NCI-H69 (cell line): ENCODE measurements at regions not wholly inside any gene's neighbourhood (a gene's known extent, or its start where the extent isn't known, plus 50 kb on each side); places are given as distances from the start of the nearest gene placed in this dataset.
"Not testable (repeated sequence)": the region's sequence is repeated elsewhere in the genome, so short reads cannot be mapped to it uniquely, and the experiment has no call there.

Source experiments
- DNase-seq: peaks from one replicate; lab custom pipeline; 2025; lab: John Stamatoyannopoulos, UW

DNA sequence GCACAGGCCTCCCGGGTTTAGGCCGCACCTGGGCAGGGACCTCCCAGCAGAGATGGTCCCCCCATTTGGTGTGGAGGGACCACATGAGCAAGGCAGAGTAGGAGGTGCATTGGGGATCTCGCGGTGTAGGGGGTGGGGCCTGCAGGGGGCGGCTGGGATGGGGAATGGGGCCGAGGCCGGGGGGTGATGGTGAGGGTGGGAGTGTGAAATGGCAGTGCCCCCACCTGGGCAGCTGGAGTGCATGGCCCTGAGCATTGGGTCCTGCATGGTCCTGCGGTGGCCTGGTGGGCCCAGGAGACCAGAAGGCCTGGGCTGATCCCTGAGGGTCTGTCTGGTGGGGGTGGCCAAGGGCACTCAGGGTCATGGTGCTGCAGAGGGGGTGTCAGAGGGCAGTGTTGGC is 111.8 kb downstream of the KIF26A start:
- no peak for DNase-seq

DNA sequence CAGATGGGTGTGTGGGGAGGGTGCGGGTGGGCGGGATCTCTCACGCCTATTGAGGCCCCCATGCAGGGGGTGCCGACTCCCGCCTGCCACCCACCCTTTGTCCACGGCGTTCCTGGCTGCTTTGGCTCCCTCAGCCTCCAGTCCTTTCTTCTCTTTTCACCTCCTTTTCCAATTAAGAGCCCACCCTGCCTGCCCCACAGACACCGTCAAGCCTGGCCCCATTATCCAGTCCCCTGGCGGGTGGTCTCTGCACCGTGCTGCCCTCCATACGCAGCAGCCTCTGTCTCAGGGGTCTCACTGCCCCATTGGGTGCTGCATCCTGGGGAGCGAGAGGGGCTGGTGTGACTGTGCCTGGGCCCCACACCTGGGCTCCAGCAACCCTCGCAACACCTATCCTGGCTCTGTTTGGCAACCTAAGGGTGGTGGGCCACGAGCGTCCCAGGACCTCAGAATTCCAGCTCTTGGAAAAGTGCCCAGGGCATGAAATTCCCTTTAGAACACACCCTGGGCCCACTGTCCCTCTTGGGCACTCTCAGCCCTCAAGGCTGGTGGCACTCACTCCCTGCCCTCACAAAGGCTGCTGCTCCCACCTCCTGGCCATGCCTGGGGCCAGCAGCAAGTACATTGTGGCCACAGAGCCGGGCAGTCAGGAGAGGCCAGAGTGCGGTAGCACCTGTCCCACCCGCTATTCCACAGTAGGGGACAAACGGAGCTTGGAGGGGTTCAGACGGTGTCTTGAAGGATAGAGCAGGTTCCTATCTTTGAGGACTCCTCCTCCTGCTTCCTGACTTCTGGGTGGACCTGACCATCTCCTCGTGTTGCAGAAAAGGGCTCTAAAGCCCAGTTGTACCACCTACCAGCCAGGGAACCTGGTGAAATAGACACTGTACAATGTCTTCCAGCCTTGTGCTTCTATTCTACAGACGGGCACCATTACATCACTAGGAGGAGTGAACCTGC is 114.1 kb downstream of the KIF26A start:
- DNase-seq: no peak

DNA sequence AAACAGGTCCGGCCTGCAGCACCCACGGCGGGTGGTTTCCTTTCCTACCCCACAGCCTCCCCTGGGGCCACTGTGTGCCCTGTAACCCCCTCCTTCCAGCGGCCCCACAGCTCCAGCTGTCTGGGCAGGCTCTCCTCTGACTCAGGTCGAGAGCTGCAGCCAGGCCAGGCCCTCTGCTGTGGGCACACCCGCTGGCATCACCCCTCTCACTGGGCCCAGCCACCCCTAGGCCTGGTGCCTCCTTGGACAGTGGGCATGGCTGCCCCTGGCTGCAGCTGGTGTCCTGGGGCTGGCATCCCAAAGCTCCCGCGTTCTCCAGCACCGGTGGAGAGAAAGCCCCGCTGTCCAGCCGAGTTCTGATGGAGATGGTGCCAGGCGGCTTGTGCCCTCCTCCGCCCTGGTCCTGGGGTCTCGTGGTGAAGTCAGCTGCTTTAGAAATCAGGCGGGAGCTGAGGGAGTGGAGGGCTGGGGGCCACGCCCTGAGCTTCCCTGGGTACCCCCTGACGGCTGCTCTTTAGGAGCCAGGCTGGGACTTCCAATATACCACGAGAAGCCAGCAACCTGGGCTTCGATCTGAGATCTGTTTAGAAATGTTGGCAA is 114.9 kb downstream of the KIF26A start:
- no peak for DNase-seq

DNA sequence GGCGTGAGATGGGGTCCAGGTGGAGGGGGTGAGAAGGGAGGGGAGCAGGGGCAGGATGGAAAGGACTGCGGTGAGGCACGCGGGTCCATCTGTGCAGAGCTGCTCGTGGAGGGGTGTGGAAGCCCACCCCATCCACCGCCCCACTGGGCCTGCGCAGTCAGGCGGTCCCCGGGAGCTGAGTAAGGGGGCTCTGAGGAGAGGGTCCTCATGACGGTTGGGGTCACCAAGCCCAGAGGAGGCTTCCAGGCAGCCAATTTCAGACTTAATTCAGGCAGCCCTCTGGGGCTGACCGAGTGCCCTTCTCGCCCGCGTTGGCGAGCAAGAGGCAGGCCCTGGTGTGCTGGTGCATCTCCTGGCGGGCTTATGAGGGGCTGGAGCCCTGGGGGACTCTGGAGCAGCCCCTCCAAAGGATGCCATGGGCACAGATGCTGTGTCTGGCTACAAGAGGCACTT is 115.5 kb downstream of the KIF26A start:
- DNase-seq: no peak

DNA sequence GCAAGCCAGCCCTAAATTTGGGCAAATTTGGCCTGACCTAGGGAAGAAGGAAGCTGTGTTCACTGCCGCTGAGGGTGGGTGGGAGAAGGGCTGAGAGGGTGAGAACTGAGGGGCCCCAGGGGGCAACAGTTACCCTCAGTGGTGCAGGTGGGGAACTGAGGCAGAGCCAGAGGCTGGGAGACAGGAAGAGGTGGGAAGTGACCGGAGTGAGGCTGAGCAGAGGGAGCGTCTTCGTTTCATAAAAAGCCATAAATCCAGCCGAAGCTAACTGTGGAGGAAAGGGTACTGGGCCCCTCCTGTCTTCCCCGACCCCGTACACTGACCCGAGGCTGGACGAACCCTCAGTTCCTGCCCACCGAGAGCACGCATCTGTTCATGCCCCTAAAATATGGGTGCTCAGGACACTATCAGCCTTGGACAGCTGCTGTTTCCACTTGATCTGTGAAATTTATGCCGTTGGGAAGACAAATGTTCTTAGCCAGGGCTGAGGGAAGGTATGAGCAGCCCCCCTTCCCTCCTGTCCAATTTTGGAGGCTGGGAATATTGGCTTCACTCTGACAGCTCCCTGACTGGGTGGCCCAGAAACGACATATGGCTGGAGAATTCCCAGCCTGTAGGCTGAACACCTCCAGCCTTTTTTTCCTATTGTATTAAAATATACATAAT is 116.5 kb downstream of the KIF26A start:
- no peak for DNase-seq

DNA sequence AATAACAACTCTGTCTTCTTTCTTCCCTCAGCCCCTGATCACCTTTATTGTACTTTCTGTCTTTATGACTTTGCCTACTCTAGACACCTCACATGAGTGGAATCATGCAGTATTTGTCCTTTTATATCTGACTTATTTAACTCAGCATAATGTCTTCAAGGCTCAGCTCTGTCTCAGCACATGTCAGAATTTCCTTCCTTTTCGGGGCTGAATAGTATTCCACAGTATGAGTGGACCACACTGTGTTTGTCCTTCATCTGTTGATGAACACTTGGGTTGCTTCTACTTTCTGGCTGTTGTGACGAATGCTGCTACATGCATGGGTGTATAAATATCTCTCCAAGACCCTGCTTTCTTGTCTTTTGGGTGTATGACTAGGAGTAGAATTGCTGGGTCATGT is 117.6 kb downstream of the KIF26A start:
- DNase-seq: no peak

DNA sequence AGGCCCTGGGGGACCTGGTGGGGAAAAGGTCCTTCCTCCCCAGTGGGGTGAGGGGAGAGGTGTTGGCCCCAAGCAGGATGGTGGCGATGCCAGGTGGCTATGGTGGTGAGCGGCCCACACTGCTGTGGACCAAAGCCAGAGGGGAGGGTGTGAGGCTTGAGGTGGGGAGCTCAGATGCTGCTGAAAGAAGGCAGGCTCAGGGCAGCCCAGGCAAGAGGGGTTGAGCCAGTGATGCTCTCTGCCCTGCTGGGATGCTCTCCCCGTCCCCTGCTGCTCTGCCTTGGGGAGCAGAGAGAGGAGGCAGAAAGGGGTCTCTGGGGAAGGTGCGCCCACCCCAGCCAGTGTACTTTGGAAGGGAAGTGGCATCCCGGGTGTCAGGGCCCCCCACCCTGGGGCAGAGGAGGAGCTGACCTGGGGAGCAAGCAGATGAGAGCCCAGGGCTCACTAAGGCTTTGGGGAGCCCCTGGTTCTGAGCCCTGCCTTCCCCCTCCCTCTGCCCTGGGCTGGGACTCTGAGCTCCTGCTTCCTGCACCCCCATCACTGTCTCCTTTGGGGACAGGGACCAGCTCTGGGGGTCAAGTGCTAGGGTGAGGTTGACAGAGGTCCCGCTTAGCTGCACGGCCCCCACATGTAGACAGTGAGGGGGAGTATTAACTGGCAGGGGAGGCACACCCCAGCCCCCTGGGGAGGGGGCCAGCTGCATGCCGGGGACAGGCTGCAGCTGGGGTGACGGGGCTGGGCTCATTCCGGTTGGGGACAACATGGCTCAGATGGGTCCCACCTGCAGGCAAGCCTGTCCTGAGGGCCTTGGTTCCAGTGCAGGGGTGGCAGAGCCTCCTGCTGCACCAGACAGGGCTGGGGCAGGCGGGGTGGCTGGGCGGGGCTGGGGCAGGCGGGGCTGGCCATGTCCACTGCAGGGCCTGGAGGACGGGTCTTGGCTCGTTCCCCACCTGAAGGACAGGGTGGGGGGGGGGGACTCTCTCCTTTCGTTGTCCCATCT is 124.4 kb downstream of the KIF26A start:
- no peak for DNase-seq

DNA sequence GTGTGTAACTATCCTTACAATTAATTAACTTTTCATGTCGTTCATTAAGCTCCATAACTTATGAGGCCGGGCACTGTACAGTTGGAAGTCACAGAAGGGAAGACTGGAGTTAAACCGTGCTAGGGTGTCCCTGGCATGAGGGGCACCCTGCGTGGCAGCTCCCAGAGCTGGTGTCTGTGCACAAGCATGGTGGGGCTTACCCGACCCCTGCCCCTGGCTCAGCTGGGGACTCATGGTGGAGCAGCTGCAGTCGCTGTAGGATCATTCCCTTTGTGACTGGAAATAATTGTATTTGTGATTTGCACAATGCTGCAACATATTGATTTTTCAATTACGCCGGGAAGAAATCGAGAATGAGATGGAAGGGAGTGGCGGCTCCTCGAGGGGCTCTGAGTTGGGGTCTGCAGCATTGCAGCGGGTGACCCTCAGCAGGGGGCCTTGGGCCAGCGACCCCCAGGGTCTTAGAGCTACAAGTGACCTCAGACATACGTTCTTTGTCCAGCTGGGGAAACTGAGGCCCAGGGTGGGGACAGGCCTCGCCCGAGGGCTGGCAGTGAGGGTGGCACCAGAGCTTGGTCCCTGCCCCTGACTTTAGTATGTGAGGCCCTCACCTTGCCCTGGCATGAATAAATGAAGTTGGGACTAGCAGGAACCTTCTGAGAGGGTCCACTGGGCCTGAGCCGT is 125.4 kb downstream of the KIF26A start:
- no peak for DNase-seq

DNA sequence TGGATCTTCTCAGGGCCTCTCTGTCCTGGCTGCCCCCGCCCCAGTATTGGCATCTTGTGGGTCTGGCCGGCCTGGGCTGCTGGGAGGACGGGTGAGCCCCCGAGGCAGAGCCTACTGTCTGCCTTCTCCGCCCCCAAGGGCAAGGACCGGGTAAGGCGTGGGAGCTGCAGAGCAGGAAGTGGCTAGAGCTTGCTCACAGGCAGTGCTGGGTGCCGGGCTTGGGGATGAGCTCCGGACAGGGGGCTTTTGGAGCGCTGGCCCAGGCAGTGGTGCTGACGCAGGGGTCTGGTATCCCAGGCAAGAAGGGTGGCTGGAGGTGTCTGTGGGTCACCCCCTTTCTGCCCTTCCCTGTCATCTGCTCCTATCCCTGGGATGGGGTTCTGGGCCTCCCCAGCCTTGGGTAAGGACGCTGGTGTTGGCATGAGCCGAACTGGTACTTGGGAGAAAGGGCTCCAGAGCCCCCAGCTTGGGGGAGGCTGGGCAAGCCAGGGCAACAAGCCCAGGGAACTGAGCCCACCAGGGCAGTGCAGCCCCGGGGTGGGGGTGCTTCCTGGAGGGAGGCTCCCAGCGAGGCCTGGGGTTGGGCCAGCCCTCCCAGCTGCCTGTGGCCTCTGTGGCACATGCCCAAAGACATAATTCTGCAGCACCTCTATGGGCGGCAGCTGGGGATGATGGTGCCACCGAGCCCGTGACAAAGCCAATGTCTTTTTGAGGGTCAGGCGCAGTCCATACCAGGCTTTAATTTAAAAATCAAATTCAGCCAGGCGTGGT is 126.3 kb downstream of the KIF26A start:
- DNase-seq: no peak

DNA sequence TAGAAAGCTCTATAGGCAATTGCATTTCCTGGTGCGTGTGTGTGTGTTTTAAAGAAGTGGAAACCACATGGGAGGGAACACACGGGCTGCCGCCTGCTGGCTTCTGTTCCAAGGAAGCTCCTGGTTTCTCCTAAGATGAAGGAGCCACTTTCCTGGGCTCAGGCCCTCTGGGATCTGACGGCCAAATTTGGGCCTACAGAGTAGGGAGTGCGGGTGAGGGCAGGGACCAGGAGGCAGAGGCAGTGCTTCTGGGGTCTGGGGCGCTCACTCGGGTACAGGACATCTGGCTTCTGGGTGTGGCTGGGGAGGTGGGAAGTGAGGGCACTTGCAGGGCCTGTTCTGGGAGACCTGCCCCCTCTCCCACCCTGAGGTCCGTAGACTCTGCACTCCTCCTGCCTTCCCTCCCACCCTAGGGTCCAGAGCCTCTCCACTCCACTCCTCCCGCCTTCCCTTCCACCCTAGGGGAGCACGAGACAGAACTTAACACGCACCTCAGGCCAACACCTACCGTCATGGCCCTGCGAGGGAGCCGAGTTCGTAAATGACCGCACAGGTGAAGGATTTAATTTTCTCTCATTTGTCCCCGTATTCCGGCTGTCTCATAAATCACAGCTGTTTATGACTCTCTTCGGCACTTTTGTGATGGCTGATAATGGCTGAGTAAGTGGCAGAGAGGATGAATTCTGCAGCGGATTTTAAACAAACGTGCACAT is 127.7 kb downstream of the KIF26A start:
- no peak for DNase-seq

DNA sequence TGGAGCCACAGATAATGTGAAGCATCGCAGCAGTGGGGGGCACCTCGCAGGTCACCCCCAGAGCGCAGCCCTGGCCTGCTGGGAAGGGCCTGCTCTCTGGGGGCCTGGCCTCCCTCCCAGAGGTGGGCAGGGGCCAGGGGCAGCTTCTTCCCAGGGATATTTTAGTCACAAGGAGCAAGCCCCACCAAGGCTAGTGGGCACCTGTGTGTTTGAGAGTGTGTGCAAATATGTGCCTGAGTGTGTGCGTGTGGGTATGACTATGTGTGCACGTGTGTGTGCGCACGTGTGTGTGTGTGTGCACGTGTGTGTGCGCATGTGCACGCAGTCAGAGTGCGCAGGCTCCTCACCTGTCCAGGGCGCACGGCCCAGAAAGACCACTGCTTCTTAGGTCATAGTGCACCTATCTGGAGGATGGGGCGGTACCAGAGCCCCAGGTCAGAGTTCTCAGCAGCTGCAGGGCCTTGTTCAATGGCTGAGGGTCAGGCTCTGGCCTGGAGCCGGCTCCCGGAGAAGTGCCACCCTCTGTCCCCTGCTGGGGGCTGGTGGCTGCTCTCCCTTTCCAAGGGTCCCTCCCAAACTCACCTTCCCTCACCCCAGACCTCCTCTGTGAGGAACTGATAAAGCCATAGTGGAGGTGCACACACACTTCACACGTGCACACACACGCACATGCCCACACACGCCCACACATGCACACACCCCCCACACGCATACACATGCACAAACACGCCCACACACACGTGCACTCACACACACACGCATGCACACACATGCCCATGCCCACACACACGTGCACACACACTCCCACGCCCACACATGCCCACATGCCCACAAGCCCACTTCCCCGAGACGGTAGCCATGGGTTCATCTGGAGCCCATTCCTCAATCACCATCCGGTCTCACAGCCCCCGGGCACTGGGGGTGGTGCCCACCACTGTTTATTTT is 128.5 kb downstream of the KIF26A start:
- DNase-seq: no peak

DNA sequence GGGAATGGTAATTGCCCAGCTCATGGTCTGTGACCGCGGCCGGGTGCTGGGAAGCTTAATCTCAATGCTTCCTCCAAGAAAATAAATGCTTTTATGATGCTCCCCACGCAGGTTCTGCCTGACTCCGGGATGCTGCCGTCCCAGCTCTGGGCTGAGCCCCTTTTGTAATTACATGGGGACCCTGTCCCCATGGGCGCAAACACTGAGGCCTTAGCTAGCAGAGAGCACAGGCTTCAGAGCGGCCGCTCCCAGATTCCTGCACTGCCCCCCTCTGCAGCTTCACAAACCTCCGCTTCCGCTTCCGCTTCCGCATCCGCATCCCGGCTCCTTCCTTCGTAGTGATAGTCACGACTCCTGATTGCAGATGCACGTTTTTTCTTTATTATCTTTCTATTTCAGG is 129.5 kb downstream of the KIF26A start:
- no peak for DNase-seq

DNA sequence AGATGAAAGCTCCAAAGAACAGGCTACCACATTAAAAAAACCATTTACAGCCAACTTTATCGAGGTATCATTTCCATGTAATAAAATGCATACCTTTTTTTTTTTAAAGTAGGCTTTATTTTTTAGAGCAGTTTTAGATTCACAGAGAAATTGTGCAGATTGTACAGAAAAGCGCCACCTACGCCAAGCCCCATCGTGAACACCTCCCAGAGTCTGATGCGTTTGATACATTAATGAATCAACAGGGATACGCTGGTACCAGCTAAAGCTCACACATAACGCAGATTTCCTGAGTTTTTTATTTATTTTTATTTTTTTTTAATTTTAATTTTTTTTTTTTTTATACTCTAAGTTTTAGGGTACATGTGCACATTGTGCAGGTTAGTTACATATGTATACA is 129.9 kb downstream of the KIF26A start:
- DNase-seq: no peak

DNA sequence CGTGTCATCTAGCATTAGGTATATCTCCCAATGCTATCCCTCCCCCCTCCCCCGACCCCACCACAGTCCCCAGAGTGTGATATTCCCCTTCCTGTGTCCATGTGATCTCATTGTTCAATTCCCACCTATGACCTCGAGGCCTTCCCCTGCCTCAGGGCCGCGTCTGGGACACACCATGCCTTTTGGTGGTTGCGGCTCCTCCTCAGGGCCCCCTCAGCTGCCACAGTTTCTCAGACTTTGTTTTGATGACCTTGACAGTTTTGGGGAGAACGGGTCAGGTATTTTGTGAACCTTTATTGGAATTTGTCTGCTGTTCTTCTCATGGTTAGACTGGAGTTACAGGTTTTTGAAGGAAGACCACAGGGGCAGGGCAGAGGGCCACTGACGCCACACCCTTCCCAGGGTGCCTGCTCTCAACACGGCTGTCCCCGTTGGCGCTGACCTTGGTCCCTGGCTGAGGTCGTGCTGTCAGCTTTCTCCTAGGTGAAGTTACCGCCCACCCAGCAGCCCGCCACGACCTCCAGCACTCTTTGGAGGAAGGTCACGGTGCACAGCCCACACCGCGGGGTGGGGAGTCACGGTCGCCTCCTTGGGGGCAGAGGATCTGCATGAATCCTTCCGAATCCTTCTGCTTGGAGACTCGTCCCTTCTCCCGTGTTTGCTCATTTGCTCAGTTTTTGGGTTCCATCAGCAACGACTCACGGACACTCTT is 130.5 kb downstream of the KIF26A start:
- no peak for DNase-seq

DNA sequence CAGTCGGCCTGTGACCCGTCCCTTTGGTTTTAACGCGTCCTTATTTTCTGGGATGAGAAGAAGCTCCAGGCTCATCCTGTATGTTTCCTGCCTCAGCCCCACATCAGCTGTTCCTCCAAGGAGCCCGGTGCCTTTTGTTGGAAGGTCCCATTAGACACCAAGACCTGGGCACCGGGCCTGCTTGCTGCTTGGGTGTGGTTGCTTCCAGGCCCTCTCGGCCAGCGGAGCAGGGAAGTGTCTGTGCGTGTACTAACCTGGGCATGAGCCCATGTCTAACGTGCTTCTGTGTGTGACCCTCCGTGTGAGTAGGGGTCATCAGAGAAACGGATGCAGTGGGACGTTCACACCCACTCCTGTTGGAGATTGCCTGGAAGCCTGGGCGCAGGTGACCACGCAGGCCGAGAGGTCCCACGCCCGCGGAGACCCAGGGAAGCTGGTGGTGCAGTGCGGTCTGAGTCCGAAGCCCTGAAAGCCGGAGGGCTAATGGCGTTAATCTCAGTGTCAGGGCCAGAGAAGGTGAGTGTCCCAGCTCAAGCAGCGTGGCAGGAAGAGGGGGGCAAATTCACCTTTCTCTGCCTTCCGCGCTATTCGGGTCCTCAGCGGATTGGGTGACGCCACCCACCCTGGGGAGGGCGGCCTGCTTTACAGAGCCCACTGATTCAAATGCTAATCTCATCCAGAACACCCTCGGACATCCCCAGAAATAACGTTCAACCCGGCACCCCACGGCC is 131.3 kb downstream of the KIF26A start:
- DNase-seq: not testable (repeated sequence)

DNA sequence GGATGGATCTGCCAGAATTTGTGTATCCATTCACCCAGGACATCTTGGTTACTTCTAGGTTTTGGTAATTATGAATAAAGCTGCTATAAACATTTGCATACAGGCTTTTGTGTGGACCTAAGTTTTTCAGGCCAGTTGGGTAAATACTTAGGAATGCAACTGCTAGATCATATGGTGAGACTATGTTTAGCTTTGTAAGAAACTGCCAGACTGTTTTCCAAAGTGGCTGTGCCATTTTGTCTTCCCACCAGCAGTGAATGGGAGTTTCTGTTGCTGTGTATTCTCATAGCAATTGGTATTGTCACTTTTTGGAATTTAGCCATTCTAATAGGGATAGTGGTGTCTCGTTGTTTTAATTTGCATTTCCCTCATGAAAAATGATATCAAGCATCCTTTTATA is 133.0 kb downstream of the KIF26A start:
- no peak for DNase-seq

DNA sequence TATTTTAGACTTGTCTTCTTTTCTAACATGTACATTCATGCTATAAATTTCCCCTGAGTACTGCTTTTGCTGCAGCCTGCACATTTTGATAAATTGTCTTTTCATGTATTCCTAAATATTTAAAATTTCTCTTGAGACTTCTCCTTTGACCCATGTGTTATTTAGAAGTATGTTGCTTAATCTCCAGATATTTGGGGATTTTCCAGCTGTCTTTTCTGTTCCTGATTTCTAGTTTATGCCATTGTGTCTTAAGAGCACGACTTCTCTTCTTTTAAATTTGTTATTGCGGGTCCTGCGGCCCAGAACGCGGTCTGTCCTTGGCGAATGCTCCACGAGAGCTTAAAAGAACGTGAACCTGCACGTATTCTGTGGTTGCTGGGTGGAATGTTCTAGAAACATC is 136.4 kb downstream of the KIF26A start:
- DNase-seq: no peak
